C4-2B (cell line): ENCODE measurements at regions not wholly inside any gene's neighbourhood (a gene's known extent, or its start where the extent isn't known, plus 50 kb on each side); places are given as distances from the start of the nearest gene placed in this dataset.

Experiments used
- CTCF ChIP-seq: fragments of 450-650 bp; conservative IDR thresholded peaks from 2 replicates; pipeline ENCODE4 v1.5.1; 2017; ENCODE audit warnings: mild to moderate bottlenecking
- ZFX ChIP-seq: fragments of 450-650 bp; IDR thresholded peaks from 2 replicates; pipeline ENCODE4 v1.6.1; 2017

GRCh38 chr2:134146161-134146560 lies 107.7 kb upstream of the MGAT5 start:
- no peak for TF ChIP-seq CTCF
- no peak for TF ChIP-seq ZFX
